Mucosa of stomach (tissue), 1 donor: ENCODE measurements at regions not wholly inside any gene's neighbourhood (a gene's known extent, or its start where the extent isn't known, plus 50 kb on each side); places are given as distances from the start of the nearest gene placed in this dataset.
"Not testable (repeated sequence)": the region's sequence is repeated elsewhere in the genome, so short reads cannot be mapped to it uniquely, and the experiment has no call there.

Experiments used
- H3K27me3 ChIP-seq: one replicate; pipeline ENCODE4 v1.7.0; 2013; ENCODE audit warnings: mild to moderate bottlenecking, low read length; ENCODE audit not compliant: control insufficient read depth, insufficient read depth
- H3K36me3 ChIP-seq: one replicate; pipeline ENCODE4 v1.7.0; 2013; ENCODE audit warnings: low read length; ENCODE audit not compliant: control insufficient read depth, insufficient read depth
- H3K4me1 ChIP-seq: one replicate; pipeline ENCODE4 v1.7.0; 2013; ENCODE audit warnings: mild to moderate bottlenecking, low read length; ENCODE audit not compliant: control insufficient read depth, insufficient read depth
- H3K4me3 ChIP-seq: one replicate; pipeline ENCODE4 v1.7.0; 2013; ENCODE audit warnings: low read length
- H3K9ac ChIP-seq: one replicate; pipeline ENCODE4 v1.7.0; 2013; ENCODE audit warnings: mild to moderate bottlenecking, low read length, moderate library complexity
- H3K9me3 ChIP-seq: one replicate; pipeline ENCODE4 v1.7.0; 2013; ENCODE audit warnings: mild to moderate bottlenecking, low read length, moderate library complexity; ENCODE audit not compliant: control insufficient read depth
- donor health status: Pancreatic carcinoma.

- H3K27me3 ChIP-seq, result no peaks in the 10 kb centered on the region
These were observed 2458.5 kb downstream of the ARAP2 start for GRCh38 chr4:33785843-33786242.

DNA sequence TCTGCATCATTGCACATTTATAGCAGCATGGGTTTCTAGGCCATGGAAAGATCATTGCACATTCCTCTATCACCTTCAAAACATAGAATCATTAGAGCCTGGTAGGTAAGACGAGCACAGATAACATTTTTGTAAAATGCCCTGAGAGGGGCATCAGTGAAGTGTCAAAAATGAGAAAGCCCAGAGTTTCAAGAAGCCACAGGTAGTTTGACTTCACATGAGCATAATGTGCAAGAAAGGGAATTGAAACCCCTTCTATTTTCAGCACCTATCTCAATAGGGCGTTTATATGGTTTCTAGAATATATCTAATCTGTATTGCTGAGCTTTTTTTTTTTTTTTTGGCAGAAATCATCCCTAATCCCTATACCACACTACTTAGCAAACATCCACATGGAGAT, 2441.7 kb downstream of the ARAP2 start:
- Histone ChIP-seq H3K4me1 (no peaks in the 10 kb centered on the region), H3K36me3 (no peaks in the 10 kb centered on the region), H3K9ac (no peak overlapping the region), H3K27me3 (no peaks in the 10 kb centered on the region), H3K9me3 (no peaks in the 10 kb centered on the region), H3K4me3 (no peak overlapping the region)

More at GRCh38 chr4:33785843-33786242, 2458.5 kb downstream of the ARAP2 start:
- H3K4me3 ChIP-seq, result no peak overlapping the region
- no peaks in the 10 kb centered on the region for H3K36me3 ChIP-seq
- no peak overlapping the region for H3K9ac ChIP-seq
- H3K9me3 ChIP-seq, result no peaks in the 10 kb centered on the region
- no peaks in the 10 kb centered on the region for H3K4me1 ChIP-seq

GRCh38 chr4:33825685-33826084, 2418.6 kb downstream of the ARAP2 start:
- H3K36me3 ChIP-seq, result no peaks in the 10 kb centered on the region
- no peaks in the 10 kb centered on the region for H3K9me3 ChIP-seq
- H3K4me1 ChIP-seq, result no peaks in the 10 kb centered on the region
- no peak overlapping the region for H3K4me3 ChIP-seq
- no peaks in the 10 kb centered on the region for H3K27me3 ChIP-seq
- no peak overlapping the region for H3K9ac ChIP-seq

- not testable (repeated sequence) for H3K4me3 ChIP-seq, H3K9ac ChIP-seq, H3K36me3 ChIP-seq, H3K27me3 ChIP-seq, H3K9me3 ChIP-seq, H3K4me1 ChIP-seq
These were observed 2415.0 kb downstream of the ARAP2 start for GRCh38 chr4:33829356-33829755.

DNA sequence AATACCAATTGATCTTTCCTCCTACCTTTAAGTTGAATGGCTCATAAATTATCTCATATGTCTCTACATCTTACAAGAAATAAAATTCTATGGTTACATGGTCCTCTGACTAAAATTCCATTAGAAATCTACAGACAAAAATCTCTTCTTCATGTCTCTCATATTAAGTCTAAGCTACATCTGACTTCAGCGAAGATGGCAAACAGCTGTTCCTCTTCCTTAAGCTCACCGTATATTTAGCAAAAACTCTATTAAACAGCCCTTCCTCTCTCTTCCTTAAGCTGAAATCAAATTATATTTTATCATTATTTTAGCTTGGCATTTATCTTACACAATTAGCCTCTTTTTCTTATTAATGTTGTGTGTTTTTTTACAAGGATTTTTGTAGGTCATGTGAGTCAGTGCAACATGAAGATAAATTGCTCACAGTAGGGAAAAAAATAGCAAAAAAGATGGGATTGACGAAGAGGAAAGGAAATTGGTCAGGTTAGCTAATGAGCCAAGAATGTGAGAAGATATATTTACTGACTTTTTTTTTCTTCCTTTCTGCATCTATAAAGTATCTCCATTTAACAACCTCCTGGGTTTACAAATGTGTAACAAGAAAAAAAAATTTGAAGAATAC, 2412.8 kb downstream of the ARAP2 start:
- H3K9ac ChIP-seq, result no peak overlapping the region
- no peaks in the 10 kb centered on the region for H3K27me3 ChIP-seq
- no peaks in the 10 kb centered on the region for H3K36me3 ChIP-seq
- H3K4me3 ChIP-seq, result no peak overlapping the region
- H3K9me3 ChIP-seq, result no peaks in the 10 kb centered on the region
- no peaks in the 10 kb centered on the region for H3K4me1 ChIP-seq

GRCh38 chr4:33835764-33836163, 2408.6 kb downstream of the ARAP2 start:
- not testable (repeated sequence) for H3K4me3 ChIP-seq, H3K9me3 ChIP-seq, H3K36me3 ChIP-seq, H3K27me3 ChIP-seq, H3K9ac ChIP-seq, H3K4me1 ChIP-seq

DNA sequence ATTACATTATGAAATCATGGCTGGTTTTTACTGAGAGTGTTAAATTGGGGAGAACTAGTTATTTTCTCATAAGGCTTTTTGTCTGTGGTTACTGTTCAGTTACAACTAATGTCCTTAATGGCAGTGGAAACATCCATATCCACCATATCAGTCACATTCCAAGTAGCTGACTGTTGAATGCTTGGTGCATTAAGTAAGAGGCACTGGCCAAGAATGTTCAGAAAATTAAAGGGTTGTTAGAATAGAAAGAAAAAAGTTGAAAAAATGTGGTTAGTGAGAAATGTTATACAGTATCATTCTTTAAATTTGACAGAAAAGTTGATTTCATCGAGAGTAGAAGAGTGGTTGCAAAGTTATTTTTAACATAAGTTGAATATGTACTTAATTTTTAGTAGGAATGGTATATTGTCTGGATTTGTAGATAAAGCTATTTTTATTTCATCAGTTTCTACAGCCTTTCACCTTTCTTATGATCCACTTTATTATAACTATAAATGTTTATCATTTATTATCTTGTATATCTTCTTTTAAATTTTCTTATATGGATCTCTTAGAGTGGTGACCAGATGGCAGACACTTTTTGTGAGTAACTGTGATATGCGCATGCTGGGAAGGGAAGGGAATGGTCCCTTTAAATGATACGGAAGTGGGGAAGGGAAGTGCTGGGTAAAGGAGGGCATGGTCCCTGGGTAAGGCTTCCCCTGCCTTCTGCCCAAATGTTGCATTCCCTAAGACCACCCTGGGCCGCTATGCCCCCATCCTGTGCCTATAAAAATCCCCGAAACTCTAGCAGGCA, 2407.1 kb downstream of the ARAP2 start:
- H3K9me3 ChIP-seq, result no peaks in the 10 kb centered on the region
- H3K27me3 ChIP-seq, result no peaks in the 10 kb centered on the region
- no peak overlapping the region for H3K9ac ChIP-seq
- no peaks in the 10 kb centered on the region for H3K4me1 ChIP-seq
- no peaks in the 10 kb centered on the region for H3K36me3 ChIP-seq
- H3K4me3 ChIP-seq, result no peak overlapping the region

DNA sequence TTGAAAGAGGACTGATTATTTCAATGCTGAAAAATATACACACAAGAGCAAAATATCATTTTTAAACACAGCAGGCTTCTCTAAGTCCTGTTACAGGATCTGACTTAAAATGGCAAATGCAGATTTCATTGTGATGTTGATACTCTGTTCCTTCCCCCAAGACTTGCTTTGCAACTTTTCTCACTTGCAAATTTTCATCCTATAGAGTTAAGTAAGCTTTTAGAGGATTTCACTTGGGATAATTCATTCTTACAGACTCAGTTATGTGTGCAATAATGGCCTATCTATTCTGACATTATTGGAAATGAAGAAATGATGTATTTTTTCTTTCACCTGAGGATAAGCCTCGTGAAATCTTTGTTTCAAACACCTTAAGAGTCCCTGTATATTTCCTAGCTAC, 2403.2 kb downstream of the ARAP2 start:
- H3K9me3 ChIP-seq, result no peaks in the 10 kb centered on the region
- H3K9ac ChIP-seq, result no peak overlapping the region
- H3K4me1 ChIP-seq, result no peaks in the 10 kb centered on the region
- H3K27me3 ChIP-seq, result no peaks in the 10 kb centered on the region
- H3K4me3 ChIP-seq, result no peak overlapping the region
- H3K36me3 ChIP-seq, result no peaks in the 10 kb centered on the region

DNA sequence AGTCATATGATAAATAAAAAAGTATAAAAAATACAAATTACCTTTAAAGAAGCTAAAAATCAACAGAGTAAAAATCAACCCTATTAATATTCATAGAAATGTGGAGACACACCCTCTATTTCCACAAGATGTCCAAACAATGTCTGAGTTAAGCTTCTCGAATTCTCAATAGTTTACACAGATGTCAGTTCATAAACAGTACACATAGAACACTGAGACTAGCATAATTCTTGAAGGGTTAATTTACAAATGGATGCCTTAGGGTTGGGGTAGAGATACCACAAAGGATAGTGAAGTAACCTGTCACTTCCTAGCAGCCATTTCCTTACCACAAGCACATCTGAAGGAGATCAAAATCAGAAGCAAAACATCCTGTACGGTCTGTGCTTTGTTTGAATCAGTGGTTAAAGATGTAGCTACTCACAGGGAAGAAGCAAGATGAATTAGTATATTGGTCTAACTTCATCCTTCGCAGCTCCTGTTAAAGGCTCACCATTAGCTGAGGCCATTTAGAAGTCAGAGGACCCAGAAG, 2393.9 kb downstream of the ARAP2 start:
- no peaks in the 10 kb centered on the region for H3K9me3 ChIP-seq
- H3K36me3 ChIP-seq, result no peaks in the 10 kb centered on the region
- no peak overlapping the region for H3K9ac ChIP-seq
- no peaks in the 10 kb centered on the region for H3K27me3 ChIP-seq
- no peaks in the 10 kb centered on the region for H3K4me1 ChIP-seq
- no peak overlapping the region for H3K4me3 ChIP-seq

GRCh38 chr4:33853670-33854069, 2390.6 kb downstream of the ARAP2 start:
- not testable (repeated sequence) for H3K9me3 ChIP-seq, H3K4me3 ChIP-seq, H3K9ac ChIP-seq, H3K27me3 ChIP-seq, H3K4me1 ChIP-seq, H3K36me3 ChIP-seq

DNA sequence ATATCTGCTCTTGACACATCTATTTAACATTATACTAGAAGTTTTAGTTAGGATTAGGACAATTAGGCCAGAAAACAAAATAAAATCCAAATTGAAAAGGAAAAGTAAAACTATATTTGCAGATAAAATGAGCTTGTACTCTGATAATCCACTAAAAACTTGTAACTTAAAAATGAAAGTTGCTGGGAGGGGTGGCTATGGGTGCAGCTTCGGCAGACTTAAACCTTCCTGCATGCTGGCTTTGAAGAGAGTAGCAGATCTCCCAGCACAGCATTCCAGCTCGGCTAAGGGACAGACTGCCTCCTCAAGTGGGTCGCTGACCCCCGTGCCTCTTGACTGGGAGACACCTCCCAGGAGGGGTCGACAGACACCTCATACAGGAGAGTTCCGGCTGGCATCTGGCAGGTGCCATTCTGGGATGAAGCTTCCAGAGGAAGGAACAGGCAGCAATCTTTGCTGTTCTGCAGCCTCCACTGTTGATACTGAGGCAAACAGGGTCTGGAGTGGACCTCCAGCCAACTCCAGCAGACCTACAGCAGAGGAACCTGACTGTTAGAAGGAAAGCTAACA, 2379.9 kb downstream of the ARAP2 start:
- H3K27me3 ChIP-seq, result no peaks in the 10 kb centered on the region
- H3K9me3 ChIP-seq, result no peaks in the 10 kb centered on the region
- H3K4me3 ChIP-seq, result no peak overlapping the region
- H3K36me3 ChIP-seq, result no peaks in the 10 kb centered on the region
- H3K9ac ChIP-seq, result no peak overlapping the region
- no peaks in the 10 kb centered on the region for H3K4me1 ChIP-seq

DNA sequence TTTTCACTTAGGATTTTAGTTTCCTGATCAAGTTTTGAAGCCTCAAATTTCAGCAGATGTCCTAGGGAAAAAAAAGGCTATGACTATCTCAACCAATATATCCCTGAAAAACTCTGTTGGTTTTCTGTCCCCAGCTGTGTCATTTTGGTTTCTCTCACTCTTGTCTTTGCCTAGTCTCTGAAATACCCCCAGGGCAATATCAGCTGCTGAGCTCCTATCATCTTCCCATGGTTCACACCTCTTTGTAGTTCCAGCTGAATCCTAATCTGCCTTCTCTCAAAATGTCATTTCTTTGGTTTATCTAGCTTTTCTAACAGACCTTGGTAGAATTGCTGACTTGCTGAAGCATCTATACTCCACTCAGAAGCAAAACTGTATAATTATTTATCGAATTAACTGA, 2370.5 kb downstream of the ARAP2 start:
- Histone ChIP-seq H3K9ac (no peak overlapping the region), H3K4me3 (no peak overlapping the region), H3K27me3 (no peaks in the 10 kb centered on the region), H3K9me3 (no peaks in the 10 kb centered on the region), H3K4me1 (no peaks in the 10 kb centered on the region), H3K36me3 (no peaks in the 10 kb centered on the region)
